SIG-M5 (cell line): ENCODE measurements at regions not wholly inside any gene's neighbourhood (a gene's known extent, or its start where the extent isn't known, plus 50 kb on each side); places are given as distances from the start of the nearest gene placed in this dataset.
"Not testable (repeated sequence)": the region's sequence is repeated elsewhere in the genome, so short reads cannot be mapped to it uniquely, and the experiment has no call there.

Experiments used
- DNase-seq: peaks from one replicate; lab custom pipeline; 2025; lab: John Stamatoyannopoulos, UW

DNA sequence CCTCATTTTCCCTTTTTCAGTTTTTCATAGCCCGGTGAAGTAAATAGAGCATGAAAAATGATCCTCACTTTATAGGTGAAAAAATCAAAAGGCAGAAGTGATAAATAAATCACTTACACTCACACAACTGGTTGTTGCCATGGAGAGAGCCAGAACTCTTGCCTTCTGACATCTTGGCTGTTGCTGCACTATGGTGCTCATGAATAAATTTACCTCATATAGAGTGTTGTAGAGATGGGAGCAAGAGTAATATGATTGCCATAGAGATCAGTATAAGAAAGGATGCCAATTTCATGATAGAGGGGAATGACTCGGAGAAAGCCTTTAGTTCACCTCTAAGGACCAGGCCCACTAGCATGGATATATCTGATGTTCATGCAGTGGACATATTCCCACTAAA lies 82.5 kb upstream of the TMEM178A start:
- no peak for DNase-seq

DNA sequence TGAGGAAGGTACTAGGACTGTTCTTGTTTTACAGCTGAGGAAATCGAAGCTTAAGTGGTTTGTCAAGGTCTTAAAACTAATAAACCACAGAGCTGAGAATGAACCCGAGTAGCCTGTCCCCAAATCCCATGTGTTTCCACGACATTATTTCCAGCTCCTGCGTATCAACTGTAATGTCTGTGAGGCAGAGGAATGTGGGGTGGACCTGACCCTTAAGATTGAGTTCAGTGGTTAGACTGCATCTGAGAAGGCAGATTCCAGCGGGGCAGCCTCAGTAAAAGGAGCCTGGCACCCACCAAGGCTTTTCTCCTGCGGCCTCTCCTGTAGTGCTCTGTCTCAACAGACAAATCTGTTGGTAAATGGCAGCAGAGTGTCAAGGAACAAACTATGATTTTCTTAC lies 81.9 kb upstream of the TMEM178A start:
- no peak for DNase-seq

DNA sequence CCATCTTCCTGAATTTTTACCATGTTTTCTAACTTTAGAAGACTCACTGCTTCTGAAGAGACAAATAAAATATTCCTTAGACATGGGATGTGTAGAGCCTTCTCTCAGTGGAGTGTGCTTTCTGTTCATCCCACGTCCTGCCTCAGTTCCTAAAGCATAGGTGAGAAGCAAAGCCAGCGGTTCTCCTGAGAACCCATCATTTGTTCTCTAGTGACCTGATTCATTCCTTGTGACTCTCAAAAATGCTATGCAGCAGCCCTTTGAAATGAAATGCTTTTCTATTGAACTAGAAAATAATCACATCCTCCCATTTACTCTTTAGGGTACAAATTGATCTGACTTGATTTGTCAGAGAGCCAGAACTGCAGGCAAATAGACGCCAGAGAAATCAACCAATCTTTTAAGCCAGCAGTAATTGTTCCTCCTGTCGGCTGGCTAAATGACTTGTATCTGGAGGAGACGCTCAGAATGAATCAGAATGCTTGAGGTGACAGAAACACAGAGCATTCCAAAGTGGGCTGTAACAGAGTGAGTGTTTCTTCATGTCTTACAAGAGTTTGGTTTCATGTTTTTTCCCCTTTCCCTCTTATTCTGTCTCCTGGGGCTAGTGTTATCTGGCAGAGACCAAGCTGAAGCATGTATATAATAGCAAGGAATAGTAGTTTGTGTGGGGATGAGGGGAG lies 81.3 kb upstream of the TMEM178A start:
- no peak for DNase-seq

DNA sequence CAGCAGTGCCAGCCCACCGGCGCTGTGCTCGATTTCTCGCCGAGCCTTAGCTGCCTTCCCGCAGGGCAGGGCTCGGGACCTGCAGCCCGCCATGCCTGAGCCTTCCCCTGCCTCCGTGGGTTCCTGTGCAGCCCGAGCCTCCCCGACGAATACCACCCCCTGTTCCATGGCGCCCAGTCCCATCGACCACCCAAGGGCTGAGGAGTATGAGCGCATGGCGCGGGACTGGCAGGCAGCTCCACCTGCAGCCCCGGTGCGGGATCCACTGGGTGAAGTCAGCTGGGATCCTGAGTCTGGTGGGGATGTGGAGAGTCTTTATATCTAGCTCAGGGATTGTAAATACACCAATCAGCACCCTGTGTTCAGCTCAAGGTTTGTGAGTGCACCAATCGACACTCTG lies 80.2 kb upstream of the TMEM178A start:
- DNase-seq = not testable (repeated sequence)

DNA sequence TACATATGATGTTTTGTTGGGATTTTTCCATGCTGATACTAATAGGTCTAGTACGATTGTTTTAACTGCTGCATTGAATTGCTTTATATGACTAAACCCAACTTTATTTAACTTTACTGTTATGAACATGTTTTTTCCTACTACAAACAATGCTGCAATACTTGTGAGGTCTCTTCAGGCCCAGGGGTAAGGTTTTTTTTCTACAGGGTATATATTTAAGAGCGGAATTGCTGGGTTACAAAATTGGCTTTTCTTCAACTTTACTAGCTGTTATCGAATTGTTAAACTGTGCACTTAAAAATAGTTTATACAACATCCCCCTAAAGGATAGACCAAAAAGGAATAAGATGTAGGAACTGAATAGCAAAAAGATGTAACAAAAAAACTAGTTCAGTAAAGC lies 78.5 kb upstream of the TMEM178A start:
- DNase-seq = no peak

DNA sequence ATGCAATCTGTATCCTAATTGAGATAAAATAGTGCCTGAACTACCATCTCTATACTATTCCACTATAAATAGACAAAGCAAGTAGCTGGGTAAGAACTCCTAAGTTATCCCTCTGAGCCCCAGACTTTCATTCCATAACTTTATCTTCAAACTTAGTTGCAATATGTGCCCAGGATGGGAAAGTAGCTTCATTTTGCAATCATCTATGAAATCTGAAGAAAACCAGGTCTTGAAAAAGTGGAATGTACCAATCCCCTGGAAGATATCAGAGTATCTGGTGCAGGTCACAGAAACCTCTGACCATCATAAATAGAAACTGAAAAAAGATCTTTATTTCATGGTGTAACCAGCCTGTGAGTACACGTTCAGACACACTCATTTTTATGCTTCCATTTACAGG lies 78.1 kb upstream of the TMEM178A start:
- no peak for DNase-seq

DNA sequence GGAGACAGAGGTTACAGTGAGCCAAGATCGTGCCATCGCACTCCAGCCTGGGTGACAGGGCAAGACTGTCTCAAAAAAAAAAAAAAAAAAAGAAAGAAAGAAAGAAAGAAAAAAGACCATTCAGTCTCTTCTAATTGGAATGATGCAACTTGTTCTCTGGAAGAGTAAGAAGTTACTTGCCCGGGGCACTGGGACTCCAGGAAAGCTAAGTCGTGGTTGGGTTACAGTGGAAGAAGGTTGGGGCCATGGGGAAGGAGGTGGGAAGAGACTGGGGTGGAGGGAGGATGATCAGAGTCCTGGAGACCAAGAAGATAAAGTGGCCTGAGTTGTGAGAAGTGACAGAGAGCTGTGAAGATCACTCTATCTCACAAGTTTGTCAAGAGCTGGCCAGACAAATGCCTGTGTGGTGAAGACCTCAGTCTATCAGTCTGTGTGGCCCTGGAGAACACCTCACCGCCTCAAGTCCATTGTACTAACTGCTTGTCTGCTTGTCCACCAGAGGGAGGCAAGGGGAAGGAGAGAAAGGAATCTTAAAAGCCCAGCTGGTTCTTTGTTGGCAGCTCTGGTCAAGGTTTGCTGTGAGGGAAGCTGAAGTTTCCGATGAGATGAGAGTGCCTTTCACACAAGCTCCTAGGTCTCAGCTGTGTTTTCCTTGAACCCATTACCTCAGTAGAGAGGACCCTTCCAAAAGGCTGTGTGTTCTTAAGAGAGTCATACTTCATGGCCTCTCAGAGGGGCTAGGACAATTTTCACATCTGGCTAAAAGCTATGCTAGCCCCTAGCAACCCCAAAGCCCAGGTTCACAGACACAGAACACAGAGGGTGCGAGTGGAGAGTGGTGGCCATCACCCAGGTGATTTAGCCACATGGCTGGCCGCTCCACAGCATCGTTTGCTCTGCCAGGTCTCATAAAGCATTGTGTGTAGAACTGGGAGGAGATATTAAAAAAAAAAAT lies 72.0 kb upstream of the TMEM178A start:
- DNase-seq = no peak

DNA sequence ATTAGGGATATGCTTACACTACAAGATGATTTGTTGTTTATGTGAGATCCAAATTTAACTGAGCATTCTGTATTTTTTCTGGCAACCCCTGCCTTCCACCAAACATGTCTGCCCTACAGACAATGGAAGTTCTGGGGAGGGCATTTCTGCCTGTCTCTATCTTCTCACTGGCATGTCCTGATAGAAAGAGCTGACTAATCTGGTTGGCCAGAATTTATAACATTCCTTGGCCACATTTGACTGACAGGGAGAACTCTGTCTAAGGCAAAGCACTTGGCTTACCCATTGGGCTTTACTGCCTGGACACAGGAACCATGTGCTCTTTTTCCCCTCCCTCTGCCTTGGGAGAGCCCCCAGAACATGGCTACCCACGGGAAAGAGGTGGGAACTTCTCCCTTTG lies 70.6 kb upstream of the TMEM178A start:
- no peak for DNase-seq

DNA sequence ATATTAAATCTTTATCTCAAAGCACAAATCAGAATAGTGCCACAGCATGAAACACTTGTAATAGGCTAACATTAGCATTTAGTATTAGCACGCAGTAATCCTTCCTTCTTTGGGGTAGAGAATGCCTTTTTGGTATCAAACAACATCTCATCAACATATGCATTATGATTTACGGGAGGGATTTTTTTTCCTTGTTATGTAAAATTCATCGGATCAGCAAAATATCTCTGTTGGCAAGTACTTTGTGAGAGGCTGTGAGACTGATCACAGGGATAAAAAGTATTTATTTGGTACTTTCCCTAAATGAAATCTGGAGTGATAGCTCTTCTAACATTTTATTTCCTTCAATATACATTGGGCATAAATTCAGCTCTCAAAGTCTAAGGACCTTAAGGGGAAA lies 68.4 kb upstream of the TMEM178A start:
- DNase-seq = no peak

DNA sequence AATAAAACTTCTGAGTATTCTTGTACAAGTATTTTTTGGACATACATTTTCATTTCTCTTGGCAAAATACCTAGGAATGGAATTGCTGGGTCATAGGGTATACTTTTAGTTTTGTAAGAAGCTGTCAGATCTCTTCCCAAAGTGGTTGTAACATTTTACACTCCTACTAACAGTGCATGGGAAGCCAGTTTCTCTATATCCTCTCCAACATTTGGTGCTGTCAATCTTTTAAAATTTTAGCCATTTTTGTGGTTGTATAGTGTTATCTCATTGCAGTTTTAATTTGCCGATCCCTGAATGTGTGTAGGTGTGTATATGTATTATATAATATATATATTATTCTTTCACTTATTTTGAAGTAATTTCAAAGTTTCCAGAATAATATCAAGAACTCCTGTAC lies 63.1 kb upstream of the TMEM178A start:
- DNase-seq = no peak

DNA sequence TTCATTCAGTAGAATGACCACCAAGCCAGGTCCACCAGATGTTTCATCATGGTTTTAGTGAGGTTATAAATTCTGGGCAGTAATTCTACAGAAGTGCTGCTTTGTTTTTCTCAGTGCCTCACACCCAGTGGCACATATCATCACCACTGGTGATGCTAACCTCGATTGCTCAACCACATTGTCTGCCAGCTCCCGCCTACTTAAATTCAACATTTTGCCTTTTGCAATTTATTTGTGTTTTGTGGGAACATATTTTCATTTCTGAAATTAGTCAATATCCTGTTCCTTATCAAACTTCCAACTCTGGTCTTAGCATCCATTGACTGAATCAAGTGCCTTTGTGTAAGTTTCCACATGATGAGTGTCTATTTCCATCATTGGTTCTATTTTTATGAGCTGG lies 62.3 kb upstream of the TMEM178A start:
- DNase-seq = no peak

DNA sequence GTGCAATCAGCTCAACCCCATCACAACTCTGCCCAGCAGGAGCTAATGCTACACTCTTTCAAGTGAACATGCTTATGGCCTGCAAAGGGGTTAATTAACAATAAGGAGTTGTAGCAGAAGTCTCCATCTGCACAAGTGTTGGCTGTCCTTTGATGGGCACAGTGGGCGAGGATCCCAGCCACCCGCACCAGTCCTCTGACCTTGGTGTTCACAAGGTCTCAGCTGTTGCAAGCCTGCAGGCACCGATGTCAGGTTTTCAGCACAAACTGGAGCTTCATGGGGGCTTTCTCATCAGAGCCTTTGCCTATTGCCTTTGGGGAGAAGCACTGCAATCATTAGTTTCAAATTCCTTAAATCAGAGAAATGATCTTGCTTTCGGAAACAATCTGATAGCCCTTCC lies 60.9 kb upstream of the TMEM178A start:
- DNase-seq = no peak

DNA sequence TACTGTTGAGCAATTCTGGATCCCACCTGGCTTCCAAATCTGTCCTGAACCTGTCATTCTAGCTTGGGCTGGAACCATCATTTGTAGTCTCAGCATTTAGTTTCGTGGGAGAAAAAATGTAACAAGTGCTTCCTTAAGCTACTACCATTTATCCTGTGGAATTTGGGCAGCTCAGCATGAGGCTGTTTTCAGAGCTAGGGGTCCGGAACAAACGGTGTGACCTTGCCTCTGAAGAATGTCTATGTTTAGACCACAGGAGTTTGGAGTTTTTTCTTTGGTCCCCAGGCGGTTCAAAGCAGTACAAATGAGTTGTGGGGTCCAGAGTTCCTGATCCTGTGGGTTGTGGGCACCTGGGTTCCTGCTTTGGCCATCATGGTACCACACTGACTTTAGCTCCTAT lies 59.1 kb upstream of the TMEM178A start:
- DNase-seq = no peak

DNA sequence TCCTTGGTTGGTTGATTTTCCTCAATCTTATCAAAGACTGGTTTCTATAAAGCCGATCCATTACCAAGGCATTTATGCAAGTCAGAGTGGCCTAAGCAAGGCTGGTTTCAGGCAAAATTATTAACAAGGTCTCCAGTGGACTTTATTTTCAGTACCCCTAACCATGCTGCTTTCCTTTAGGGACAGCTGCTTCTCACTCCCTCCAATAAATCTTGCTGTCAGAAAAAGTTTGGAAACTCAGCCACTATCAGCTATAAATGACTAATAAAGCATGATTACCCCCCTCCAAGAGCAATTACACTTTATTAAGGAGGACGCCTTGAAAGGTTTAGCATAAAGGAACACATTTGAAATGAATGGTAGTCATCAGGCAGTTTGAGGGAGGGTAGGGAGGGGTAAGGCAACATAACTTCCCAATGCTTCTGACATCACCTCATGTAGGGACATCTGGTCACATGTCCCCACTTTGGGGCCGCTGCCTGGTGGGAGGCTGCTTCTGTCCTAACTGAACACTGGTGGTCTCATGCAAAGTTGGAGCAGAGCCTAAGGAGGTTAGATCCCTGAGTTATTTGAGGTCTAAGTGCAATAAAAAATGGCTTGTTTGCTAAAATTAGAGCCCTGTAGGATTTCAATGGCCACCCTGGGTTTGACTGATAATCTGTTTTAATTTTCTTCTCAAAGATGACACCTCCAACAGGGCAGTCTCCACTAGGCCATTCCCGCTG lies 58.0 kb upstream of the TMEM178A start:
- DNase-seq = no peak

DNA sequence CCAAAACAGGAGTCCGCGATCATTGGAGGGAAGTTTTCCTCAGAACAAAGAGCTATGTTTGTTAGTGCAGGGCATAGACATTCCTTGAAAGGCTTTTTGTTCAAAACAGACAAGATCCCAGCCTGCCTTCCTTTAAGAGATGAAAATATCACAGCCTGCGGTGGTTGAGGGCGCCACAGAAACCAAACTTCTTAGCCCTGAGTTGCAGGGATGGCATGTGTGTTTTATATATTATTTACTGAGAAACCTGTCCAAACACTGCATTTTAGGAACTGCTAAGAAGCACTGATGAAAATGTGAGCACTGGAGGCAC lies 57.5 kb upstream of the TMEM178A start:
- no peak for DNase-seq

DNA sequence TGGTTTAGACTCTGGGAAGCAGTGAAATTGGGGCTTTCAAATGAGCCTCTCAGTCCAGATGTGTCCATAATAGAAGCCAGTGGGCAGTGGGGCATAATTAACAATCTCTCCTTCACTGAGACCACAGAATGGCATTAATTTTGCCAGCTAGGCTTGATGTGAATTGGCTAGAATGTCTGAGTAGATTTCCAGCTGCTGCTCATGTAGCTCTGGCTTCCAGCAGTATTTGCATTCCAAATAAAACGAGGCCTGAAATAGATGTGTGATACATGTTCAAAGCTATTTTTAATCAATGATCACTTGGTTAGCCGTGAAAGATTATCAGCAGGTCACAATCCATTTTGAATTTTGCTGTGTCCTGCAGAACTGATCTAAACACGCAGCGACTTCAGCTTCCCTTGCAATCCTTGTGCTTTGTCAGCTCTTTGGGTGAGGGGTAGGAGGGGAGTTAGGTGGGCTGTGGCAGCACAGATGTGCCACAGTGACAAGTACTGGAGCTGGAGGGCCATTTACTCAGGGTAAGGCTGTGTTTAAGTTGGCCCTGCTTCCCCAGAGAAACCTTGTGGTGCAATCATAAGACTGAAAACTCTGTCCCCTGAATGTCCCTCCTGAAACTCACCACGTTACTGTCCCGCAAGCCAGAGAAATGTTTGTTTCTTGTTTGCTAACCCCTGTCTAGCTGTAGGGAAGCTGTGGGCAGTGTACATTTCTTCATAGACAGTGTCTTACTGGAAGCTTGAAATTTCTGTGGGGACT lies 56.9 kb upstream of the TMEM178A start:
- no peak for DNase-seq

DNA sequence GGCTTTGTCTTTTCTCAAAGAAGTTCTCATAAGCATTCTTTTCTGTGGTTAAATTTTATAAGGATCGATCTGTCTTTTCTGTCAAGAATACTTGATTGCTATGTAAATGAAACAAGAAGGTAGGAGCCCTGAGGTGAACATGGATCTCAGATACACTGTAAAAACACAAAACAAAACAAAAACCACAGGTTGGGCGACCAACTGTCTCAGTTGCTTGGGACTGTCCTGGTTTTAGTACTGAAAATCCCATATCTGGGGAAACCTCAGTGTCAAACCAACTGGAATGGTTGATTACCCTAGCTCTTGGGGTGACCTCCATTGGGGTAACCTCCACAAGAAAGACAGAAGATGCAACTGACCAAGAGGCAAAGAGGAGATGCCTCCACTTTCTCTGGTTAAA lies 55.8 kb upstream of the TMEM178A start:
- DNase-seq = no peak

DNA sequence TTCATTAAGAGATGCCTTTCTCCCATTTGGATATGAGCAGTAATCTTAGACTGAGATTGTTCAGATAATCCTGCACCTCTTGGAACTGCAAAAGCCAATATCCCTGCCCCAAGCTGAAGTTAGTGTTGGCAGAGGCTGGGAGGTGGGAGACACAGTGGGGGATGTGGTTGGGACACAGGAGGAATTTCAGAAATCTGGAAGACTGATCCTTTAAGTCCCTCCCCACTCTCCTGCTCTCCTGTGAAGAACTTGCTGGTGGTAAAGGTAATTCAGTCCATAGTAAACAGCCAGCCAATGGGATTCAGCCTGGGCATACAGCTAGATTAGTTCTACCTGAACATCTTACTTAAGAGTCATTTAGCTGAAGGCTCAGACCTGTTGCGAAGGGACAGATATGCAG lies 50.0 kb upstream of the TMEM178A start:
- DNase-seq = no peak
